ENCODE measurements at regions not wholly inside any gene's neighbourhood (a gene's known extent, or its start where the extent isn't known, plus 50 kb on each side); places are given as distances from the start of the nearest gene placed in this dataset.

- H3K4me1 Mint-ChIP-seq (ENCODE audit: low read depth, unreplicated experiment), result peaks cover 14% of the 10 kb centered on the region
- H3K27ac ChIP-seq (ENCODE audit: low read depth, low read length), result no peak overlapping the region
- H3K79me2 ChIP-seq (ENCODE audit: insufficient read depth, low read length), result no peaks in the 10 kb centered on the region
- H3K9ac ChIP-seq (ENCODE audit: low read length), result no peak overlapping the region
- no peak overlapping the region for H3K4me3 Mint-ChIP-seq (ENCODE audit: unreplicated experiment)
- peaks cover 7% of the 10 kb centered on the region for H3K9me3 Mint-ChIP-seq (ENCODE audit: unreplicated experiment)
- H2AFZ ChIP-seq (ENCODE audit: low read depth, low read length), result no peak overlapping the region
- no peaks in the 10 kb centered on the region for H3K36me3 Mint-ChIP-seq (ENCODE audit: low read depth, unreplicated experiment)
- no peaks in the 10 kb centered on the region for H3K27me3 ChIP-seq (ENCODE audit: insufficient read depth, low read length)
- peaks cover 4% of the 10 kb centered on the region for H3K4me1 ChIP-seq (ENCODE audit: insufficient read depth, low read length)
- H3K36me3 ChIP-seq (ENCODE audit: insufficient read depth, low read length), result no peaks in the 10 kb centered on the region
- no peaks in the 10 kb centered on the region for H3K27me3 Mint-ChIP-seq (ENCODE audit: low read depth, unreplicated experiment)
- FAIRE-seq, result no peak
- H3K4me3 ChIP-seq (ENCODE audit: insufficient read depth, low read depth, low read length), result no peak overlapping the region
- DNase-seq (ENCODE audit: low read depth), result no peak
- TF ChIP-seq EZH2 (IDR thresholded peaks at IDR 0.05; ENCODE audit: insufficient read depth, low read length), result no peak
- TF ChIP-seq, protein P1, sequence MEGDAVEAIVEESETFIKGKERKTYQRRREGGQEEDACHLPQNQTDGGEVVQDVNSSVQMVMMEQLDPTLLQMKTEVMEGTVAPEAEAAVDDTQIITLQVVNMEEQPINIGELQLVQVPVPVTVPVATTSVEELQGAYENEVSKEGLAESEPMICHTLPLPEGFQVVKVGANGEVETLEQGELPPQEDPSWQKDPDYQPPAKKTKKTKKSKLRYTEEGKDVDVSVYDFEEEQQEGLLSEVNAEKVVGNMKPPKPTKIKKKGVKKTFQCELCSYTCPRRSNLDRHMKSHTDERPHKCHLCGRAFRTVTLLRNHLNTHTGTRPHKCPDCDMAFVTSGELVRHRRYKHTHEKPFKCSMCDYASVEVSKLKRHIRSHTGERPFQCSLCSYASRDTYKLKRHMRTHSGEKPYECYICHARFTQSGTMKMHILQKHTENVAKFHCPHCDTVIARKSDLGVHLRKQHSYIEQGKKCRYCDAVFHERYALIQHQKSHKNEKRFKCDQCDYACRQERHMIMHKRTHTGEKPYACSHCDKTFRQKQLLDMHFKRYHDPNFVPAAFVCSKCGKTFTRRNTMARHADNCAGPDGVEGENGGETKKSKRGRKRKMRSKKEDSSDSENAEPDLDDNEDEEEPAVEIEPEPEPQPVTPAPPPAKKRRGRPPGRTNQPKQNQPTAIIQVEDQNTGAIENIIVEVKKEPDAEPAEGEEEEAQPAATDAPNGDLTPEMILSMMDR (IDR thresholded peaks at IDR 0.05; ENCODE audit: insufficient read depth, low read depth, low read length), result no peak
- H3K4me2 ChIP-seq (ENCODE audit: low read length), result no peak overlapping the region
- no peaks in the 10 kb centered on the region for H3K9me3 ChIP-seq (ENCODE audit: insufficient read depth, low read depth, low read length)
- H3K27ac Mint-ChIP-seq (ENCODE audit: unreplicated experiment), result no peak overlapping the region
- no peaks in the 10 kb centered on the region for H4K20me1 ChIP-seq (ENCODE audit: insufficient read depth, low read length)
Observed at GRCh38 chr2:121895723-121896571, 140.5 kb downstream of the TSN start.

DNA sequence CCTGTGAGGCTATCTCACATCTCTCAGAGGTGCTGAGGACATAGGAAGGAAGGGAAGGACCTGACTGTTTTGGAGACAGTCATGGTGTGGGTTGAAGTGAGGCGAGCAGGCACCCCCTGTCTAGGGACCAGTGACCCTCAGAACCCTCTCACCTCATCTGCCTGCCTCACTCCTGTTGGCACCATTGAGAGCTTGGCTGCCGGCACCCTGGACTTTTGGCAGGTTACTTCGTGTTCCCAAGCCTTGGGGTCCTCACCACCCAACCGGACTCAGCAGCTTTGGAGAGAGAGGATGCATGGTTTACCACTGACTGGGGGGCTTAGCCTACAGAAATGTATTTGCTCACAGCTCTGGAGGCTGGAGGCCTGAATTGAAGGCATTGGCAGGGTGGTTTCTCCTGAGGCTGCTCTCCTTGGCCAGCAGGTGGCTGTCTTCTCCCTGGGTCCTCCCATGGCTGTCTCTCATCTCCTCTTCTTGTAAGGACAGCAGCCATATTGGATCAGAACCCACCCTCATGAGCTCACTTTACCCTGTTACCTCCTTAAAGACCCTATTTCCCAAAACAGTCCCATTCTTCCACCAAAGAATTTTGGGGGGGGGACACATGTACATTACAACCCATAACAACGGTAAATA lies 142.0 kb downstream of the TSN start:
- no peak overlapping the region for H3K9ac ChIP-seq (ENCODE audit: low read length)
- peak overlapping the region; percentile 40 for H3K27ac ChIP-seq (ENCODE audit: low read depth, low read length)
- no peak overlapping the region for H3K27ac Mint-ChIP-seq (ENCODE audit: unreplicated experiment)
- peaks cover 4% of the 10 kb centered on the region for H3K4me1 ChIP-seq (ENCODE audit: insufficient read depth, low read length)
- peak overlapping the region; percentile 32 for H2AFZ ChIP-seq (ENCODE audit: low read depth, low read length)
- no peaks in the 10 kb centered on the region for H3K36me3 Mint-ChIP-seq (ENCODE audit: low read depth, unreplicated experiment)
- FAIRE-seq, result no peak
- H3K27me3 ChIP-seq (ENCODE audit: insufficient read depth, low read length), result no peaks in the 10 kb centered on the region
- H4K20me1 ChIP-seq (ENCODE audit: insufficient read depth, low read length), result no peaks in the 10 kb centered on the region
- peaks cover 14% of the 10 kb centered on the region for H3K4me1 Mint-ChIP-seq (ENCODE audit: low read depth, unreplicated experiment)
- DNase-seq (ENCODE audit: low read depth), result peak; percentile 4
- H3K36me3 ChIP-seq (ENCODE audit: insufficient read depth, low read length), result no peaks in the 10 kb centered on the region
- H3K9me3 ChIP-seq (ENCODE audit: insufficient read depth, low read depth, low read length), result no peaks in the 10 kb centered on the region
- no peak overlapping the region for H3K4me3 Mint-ChIP-seq (ENCODE audit: unreplicated experiment)
- no peak overlapping the region for H3K4me3 ChIP-seq (ENCODE audit: insufficient read depth, low read depth, low read length)
- peaks cover 3% of the 10 kb centered on the region for H3K27me3 Mint-ChIP-seq (ENCODE audit: low read depth, unreplicated experiment)
- TF ChIP-seq, protein P1 (IDR thresholded peaks at IDR 0.05; ENCODE audit: insufficient read depth, low read depth, low read length), result peak; percentile 41
- no peak for TF ChIP-seq EZH2 (IDR thresholded peaks at IDR 0.05; ENCODE audit: insufficient read depth, low read length)
- no peaks in the 10 kb centered on the region for H3K79me2 ChIP-seq (ENCODE audit: insufficient read depth, low read length)
- H3K4me2 ChIP-seq (ENCODE audit: low read length), result no peak overlapping the region
- no peaks in the 10 kb centered on the region for H3K9me3 Mint-ChIP-seq (ENCODE audit: unreplicated experiment)
